ENCODE measurements at regions not wholly inside any gene's neighbourhood (a gene's known extent, or its start where the extent isn't known, plus 50 kb on each side); places are given as distances from the start of the nearest gene placed in this dataset.

GRCh38 chr6:119627908-119628669, 278.5 kb upstream of the MAN1A1 start:
- TF ChIP-seq ATF2 (CRISPR knock-in tag; IDR thresholded peaks at IDR 0.05) = no peak
- TF ChIP-seq ZNF274 (CRISPR knock-in tag; IDR thresholded peaks at IDR 0.05) = no peak
- TF ChIP-seq KDM1A (CRISPR knock-in tag; IDR thresholded peaks at IDR 0.05) = no peak
- TF ChIP-seq ZBTB8A (CRISPR knock-in tag; IDR thresholded peaks at IDR 0.05; ENCODE audit: borderline replicate concordance, low read depth) = no peak
- TF ChIP-seq BRCA1 (CRISPR knock-in tag; IDR thresholded peaks at IDR 0.05) = no peak
- TF ChIP-seq CTCF (CRISPR knock-in tag; IDR thresholded peaks at IDR 0.05) = no peak
- no peak for TF ChIP-seq ZNF18 (CRISPR knock-in tag; IDR thresholded peaks at IDR 0.05; ENCODE audit: insufficient replicate concordance)
- TF ChIP-seq ZNF605 (CRISPR knock-in tag; IDR thresholded peaks at IDR 0.05) = no peak
- no peak for TF ChIP-seq POLR2G (IDR thresholded peaks at IDR 0.05; ENCODE audit: low read depth, low read length)
- no peak for TF ChIP-seq TIGD3 (CRISPR knock-in tag; IDR thresholded peaks at IDR 0.05; ENCODE audit: borderline replicate concordance)
- no peak for TF ChIP-seq NFE2L1 (CRISPR knock-in tag; IDR thresholded peaks at IDR 0.05; ENCODE audit: borderline replicate concordance)
- TF ChIP-seq ZNF629 (CRISPR knock-in tag; conservative IDR thresholded peaks at IDR 0.05) = no peak
- no peak for TF ChIP-seq ZFX (CRISPR knock-in tag; IDR thresholded peaks at IDR 0.05; ENCODE audit: low read depth)
- no peak for TF ChIP-seq MLX (CRISPR knock-in tag; IDR thresholded peaks at IDR 0.05)
